ENCODE measurements at regions not wholly inside any gene's neighbourhood (a gene's known extent, or its start where the extent isn't known, plus 50 kb on each side); places are given as distances from the start of the nearest gene placed in this dataset.
"Not testable (repeated sequence)": the region's sequence is repeated elsewhere in the genome, so short reads cannot be mapped to it uniquely, and the experiment has no call there.

GRCh38 chr2:95667480-95667879 is 75.7 kb downstream of the TRIM43 start:
- no TSS peak for BruUV-seq (replicated peaks)
- Histone ChIP-seq H3K79me2 (ENCODE audit: low read depth) (no peaks in the 10 kb centered on the region), H3K4me2 (no peak overlapping the region), H3F3A (ENCODE audit: insufficient read depth, low read depth) (no peaks in the 10 kb centered on the region), H2AFZ (no peak overlapping the region), H3K36me3 (ENCODE audit: low read depth) (no peaks in the 10 kb centered on the region), H4K20me1 (ENCODE audit: insufficient read depth) (no peaks in the 10 kb centered on the region), H3K4me3 (no peak overlapping the region), H3K27ac (no peak overlapping the region), H3K9me3 (ENCODE audit: insufficient read depth, low read depth) (no peaks in the 10 kb centered on the region), H3K27me3 (ENCODE audit: insufficient read depth, low read depth) (peaks cover 20% of the 10 kb centered on the region), H3K4me1 (replicated peaks; ENCODE audit: insufficient read depth) (no peaks in the 10 kb centered on the region), H3K9me2 (ENCODE audit: insufficient read depth) (no peaks in the 10 kb centered on the region)
- intact Hi-C loops (cut with micrococcal nuclease; ENCODE audit: unreplicated experiment) = no loop called here
- no peak for DNase-seq
- CTCF ChIA-PET = no interaction called here
- POLR2A ChIA-PET (ENCODE audit: unreplicated experiment) = no interaction called here
- TF ChIP-seq CTCF (conservative IDR thresholded peaks at IDR 0.05) (no peak), EZH2 (IDR thresholded peaks at IDR 0.05; ENCODE audit: low read depth) (no peak)

GRCh38 chr2:95668934-95669333 is 77.1 kb downstream of the TRIM43 start:
- H3F3A ChIP-seq (ENCODE audit: insufficient read depth, low read depth); CTCF ChIA-PET; H3K36me3 ChIP-seq (ENCODE audit: low read depth); H3K4me1 ChIP-seq (replicated peaks; ENCODE audit: insufficient read depth); H2AFZ ChIP-seq; DNase-seq; BruUV-seq (replicated peaks); H3K79me2 ChIP-seq (ENCODE audit: low read depth); H3K27ac ChIP-seq; H3K4me3 ChIP-seq; H3K9me3 ChIP-seq (ENCODE audit: insufficient read depth, low read depth); intact Hi-C loops (cut with micrococcal nuclease; ENCODE audit: unreplicated experiment); H4K20me1 ChIP-seq (ENCODE audit: insufficient read depth); H3K9me2 ChIP-seq (ENCODE audit: insufficient read depth); H3K4me2 ChIP-seq; POLR2A ChIA-PET (ENCODE audit: unreplicated experiment): not testable (repeated sequence)
- H3K27me3 ChIP-seq (ENCODE audit: insufficient read depth, low read depth) = peaks cover 20% of the 10 kb centered on the region

DNA sequence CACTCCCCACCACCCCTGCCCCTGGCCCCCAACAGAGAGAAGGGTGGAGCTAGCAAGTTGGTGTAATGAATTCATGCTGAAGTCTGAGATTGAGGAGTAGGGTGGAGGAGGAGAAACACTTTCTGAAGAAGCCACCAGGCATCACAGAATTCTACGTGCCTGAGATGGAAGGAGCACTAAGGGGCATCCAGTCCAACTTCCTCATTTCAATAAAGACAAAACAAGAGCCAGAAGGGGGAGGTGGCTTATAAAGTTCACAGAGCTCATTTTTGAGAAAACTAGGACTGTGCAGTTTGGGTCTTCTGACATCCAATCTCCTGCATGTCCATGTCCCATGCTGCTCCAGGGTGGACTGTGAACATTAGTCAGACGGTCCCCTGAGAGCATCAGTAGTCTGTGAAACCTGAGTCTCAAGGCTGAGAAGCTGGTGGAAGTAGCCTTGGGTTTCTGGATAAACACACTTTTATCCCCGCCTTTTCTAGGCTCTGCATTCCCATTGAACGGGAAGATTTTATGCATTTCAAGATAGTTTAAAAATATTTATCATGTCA is 77.7 kb downstream of the TRIM43 start:
- Histone ChIP-seq H3K79me2 (ENCODE audit: low read depth) (no peaks in the 10 kb centered on the region), H4K20me1 (ENCODE audit: insufficient read depth) (no peaks in the 10 kb centered on the region), H3K9me3 (ENCODE audit: insufficient read depth, low read depth) (no peaks in the 10 kb centered on the region), H3K27me3 (ENCODE audit: insufficient read depth, low read depth) (peaks cover 20% of the 10 kb centered on the region), H3K4me2 (no peak overlapping the region), H3K4me1 (replicated peaks; ENCODE audit: insufficient read depth) (no peaks in the 10 kb centered on the region), H3K36me3 (ENCODE audit: low read depth) (no peaks in the 10 kb centered on the region), H3K9me2 (ENCODE audit: insufficient read depth) (no peaks in the 10 kb centered on the region), H3K4me3 (no peak overlapping the region), H3F3A (ENCODE audit: insufficient read depth, low read depth) (no peaks in the 10 kb centered on the region), H2AFZ (no peak overlapping the region), H3K27ac (no peak overlapping the region)
- intact Hi-C loops (cut with micrococcal nuclease; ENCODE audit: unreplicated experiment) = no loop called here
- CTCF ChIA-PET = no interaction called here
- no TSS peak for BruUV-seq (replicated peaks)
- DNase-seq = no peak
- POLR2A ChIA-PET (ENCODE audit: unreplicated experiment) = no interaction called here
- TF ChIP-seq EZH2 (IDR thresholded peaks at IDR 0.05; ENCODE audit: low read depth) (no peak), CTCF (conservative IDR thresholded peaks at IDR 0.05) (no peak)

DNA sequence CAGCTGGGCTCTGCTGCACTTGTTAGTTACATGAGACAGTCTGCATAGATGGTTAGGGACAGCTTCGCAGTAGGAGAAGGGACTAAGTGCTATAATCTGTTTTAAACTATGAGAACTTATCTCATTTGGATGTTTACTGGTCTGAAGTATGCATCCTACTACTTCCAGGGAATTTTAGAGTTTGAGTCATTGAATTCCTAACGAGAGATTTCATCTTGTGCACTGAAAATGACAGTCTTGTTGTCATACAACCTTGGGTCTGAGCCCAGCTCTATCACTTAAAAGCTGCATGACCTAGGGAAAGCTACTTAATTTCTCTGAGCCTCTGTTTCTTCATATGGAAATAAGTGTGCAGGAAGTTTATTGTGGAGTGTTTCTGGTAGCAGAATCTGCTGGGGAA is 78.4 kb downstream of the TRIM43 start:
- intact Hi-C loops (cut with micrococcal nuclease; ENCODE audit: unreplicated experiment) = no loop called here

More for the DNA sequence above, 78.4 kb downstream of the TRIM43 start:
- Histone ChIP-seq H3K27ac (no peak overlapping the region), H2AFZ (no peak overlapping the region), H3K9me2 (ENCODE audit: insufficient read depth) (no peaks in the 10 kb centered on the region), H3F3A (ENCODE audit: insufficient read depth, low read depth) (no peaks in the 10 kb centered on the region), H4K20me1 (ENCODE audit: insufficient read depth) (no peaks in the 10 kb centered on the region), H3K36me3 (ENCODE audit: low read depth) (no peaks in the 10 kb centered on the region), H3K27me3 (ENCODE audit: insufficient read depth, low read depth) (peaks cover 25% of the 10 kb centered on the region), H3K4me2 (no peak overlapping the region), H3K79me2 (ENCODE audit: low read depth) (no peaks in the 10 kb centered on the region), H3K4me1 (replicated peaks; ENCODE audit: insufficient read depth) (no peaks in the 10 kb centered on the region), H3K4me3 (no peak overlapping the region), H3K9me3 (ENCODE audit: insufficient read depth, low read depth) (no peaks in the 10 kb centered on the region)
- BruUV-seq (replicated peaks) = no TSS peak
- ChIA-PET POLR2A (ENCODE audit: unreplicated experiment) (no interaction called here), CTCF (no interaction called here)
- TF ChIP-seq CTCF (conservative IDR thresholded peaks at IDR 0.05) = no peak
- TF ChIP-seq EZH2 (IDR thresholded peaks at IDR 0.05; ENCODE audit: low read depth) = no peak
- no peak for DNase-seq
